LoVo (cell line): ENCODE measurements at regions not wholly inside any gene's neighbourhood (a gene's known extent, or its start where the extent isn't known, plus 50 kb on each side); places are given as distances from the start of the nearest gene placed in this dataset.

Source experiments
- DNase-seq: peaks from one replicate; pipeline ENCODE4 v3.0.0-alpha.2; 2016; ENCODE audit warnings: low spot score

DNA sequence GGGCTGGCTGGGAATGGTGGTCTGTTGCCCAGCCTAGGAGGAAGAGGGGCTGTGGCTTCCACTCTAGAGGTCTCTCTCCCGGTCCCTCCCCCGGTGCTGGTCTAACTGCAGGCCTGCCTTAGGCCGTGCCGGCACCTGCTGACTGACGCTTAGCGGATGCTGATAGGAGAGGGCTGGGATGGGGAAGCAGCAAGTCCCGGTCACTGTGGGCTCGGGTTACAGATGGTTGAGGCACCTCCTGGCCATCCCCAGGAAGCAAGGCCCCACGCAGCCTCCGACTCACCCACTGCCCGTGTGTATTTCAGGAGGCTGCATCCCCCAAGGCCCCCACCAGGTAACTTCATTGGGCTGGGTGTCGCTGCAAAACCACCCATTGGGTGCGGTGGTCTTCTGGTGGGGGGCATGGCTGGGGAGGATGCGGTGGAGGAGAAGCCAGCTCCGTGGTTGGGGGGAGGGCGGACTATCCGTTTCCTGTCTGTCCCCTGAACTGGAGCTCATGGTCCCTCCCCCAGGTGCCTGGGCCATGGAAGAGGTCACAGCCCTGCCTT, 278.9 kb downstream of the SEC14L1 start:
- no peak for DNase-seq

DNA sequence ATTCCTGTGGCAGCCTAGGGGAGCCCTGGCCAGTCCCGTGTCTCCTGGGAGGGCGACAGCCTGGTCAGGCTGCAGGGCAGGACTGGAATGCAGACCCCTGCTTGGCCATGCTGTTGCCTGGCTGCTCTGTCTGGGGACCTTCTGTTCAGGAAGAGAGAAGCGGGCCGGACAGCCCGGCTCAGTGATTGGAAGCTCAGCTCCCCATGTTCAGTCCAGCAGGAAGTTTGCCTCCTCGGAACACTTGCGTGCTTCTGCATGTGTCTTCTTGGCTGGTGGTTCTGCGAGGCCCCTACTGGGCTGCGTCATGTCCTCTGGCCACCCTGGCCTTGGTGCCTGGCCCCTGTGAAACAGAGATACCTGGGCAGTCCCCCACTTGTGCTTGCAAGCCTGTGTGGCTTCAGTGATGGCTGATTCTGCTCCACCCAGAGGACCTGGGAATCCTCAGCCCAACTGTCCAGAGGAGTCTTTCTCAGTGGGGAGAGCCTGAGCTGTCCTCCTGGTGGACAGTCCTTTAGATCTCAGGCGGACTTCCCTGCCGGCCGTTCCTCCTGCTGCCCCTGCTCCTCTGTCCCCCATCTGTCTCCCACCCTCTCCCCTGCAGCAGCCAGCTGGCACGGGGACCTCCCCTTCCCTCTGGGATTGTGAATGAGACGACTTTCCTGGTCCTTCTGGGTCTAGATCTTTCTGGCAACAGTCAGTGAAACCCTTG, 279.5 kb downstream of the SEC14L1 start:
- no peak for DNase-seq

DNA sequence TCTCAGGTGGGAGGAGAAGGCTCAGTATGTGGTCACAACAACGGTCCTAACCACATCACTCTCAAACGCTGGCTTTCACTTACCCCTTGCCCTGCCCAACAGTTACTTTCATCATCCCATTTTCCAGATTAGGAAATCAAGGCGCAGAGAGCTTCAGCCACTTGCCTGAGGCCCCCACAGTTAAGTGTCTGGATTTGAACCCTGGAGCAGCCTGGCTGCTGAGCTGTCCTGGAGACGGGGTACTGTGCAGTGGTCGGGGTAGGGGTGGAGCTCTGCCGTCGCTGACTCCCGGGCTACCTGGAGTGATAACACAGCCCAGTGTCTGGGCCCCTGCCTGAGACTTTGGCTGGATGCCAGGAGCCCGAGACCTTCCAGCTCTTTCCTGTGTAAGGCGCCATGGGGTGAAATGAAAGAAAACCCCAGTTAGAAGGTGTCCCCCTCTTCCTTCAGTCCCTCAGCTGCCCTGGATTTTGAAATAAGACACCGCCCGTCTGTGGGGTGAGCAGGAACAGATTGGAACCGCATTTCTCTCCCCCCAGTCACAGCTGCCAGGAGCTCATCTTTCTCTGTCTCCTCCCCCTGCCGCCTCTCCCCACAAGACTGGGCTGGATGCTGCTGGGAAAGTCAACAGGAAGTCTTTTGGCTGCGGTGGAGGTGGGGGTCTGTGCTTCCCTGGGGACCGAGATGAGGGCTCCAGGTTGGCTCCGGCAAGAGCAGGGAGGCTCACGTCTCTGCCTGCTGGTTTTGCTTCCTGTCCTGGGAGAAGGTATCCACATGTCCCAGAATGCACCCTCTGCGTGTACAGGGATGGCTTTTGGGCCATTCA, 280.2 kb downstream of the SEC14L1 start:
- no peak for DNase-seq

DNA sequence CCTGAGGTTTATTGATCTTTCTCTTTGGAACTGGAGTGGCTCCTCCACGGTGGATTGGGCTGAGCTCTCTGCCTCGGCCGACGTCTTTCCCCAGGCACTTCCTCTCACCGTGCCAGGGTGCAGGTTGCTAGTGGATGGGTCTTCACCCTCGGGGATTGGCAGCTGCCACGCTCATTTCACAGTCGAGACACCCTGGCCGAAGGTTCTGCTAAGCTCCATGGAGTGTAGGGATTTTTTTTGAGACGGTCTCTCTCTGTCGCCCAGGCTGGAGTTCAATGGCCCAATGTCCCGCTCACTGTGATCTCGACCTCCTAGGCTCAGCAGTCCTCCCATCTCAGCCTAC, 280.8 kb downstream of the SEC14L1 start:
- DNase-seq, result no peak

DNA sequence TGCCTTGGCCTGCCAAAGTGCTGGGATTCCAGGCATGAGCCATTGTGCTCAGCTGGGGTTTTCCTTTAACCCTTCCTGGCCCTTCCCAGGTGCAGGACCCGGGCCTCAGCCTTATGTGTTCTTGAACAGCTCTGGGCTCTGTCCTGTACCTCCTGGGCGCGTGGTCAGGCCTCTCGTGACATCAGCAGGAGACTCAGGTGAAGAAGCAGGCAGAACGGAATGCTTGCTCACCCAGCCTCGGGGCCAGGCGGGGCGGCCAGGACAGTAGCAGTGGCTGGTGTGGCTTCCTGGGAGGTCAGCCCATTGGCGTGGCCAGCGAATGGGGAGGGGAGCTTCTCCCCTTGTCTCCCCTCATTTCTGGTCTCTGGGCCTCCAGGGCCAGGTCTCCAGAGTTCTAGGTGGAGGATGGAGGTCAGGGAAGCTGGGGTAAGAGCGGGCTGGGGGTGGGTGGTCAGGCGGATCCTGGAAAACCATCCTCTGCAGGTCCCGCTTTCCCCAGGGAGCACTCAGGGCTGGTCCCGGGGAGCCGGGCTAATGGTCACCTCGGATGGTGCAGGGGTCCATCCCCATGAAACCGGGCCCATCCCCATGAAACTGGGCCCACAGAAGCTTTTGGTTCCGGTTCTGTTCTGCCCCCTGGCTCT, 281.5 kb downstream of the SEC14L1 start:
- DNase-seq, result no peak

DNA sequence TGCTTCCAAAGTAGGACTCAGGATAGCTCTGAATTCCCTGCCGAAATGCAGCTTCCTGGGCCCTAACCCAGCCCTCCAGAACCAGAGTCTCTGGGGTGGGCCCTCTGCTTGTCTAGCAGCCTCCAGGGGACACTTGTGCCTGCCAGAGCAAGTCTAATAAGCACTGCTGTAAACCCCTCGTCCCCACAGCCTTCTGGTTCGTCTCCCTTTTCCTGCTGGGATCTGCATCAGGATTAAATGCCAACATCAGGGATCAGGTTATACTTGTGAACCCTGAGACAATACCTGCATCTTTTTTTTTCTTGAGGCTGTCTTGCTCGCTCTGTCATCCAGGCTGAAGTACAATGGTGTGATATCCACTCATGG, 282.0 kb downstream of the SEC14L1 start:
- DNase-seq, result no peak

DNA sequence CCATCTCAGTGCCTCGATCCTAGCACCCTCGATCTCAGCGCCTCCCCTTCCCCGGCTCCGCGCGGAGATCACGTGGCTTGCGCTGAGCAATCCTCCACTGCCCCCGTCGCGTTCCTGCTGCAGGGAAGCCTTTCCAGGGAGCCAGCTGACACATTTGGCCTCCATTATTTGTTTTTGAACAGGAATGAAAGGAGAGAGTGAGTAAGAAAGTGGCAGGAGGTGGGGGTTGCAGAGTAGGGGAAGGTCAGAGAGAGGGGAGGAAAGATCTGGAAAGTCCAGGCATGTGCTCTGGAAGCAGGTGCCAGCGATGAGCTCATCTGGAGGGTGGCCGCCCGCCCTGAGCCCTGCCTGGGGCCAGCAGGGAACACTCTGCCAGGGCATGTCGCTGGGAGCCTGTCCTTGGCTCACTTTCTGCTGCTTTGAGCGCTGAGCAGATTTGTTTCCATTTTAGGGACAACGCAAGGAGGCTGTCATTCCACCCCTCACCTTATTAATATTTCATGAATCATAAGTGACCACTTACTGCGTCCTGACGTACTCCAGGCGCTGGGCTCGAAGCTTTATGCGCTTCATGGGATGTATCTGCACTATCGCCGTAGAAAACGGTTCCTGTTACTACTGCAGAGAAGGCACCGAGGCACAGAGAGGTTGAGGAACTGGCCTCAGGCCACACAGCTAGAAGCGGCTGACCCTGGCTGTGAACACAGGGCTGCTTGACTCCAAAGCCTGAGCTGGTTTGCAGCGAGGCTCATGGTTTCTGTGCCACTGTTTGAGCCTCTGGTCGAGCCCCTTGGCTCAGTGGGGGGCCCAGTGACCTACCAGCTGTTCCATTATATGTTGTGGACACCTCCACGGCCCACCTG, 283.1 kb downstream of the SEC14L1 start:
- DNase-seq, result no peak

DNA sequence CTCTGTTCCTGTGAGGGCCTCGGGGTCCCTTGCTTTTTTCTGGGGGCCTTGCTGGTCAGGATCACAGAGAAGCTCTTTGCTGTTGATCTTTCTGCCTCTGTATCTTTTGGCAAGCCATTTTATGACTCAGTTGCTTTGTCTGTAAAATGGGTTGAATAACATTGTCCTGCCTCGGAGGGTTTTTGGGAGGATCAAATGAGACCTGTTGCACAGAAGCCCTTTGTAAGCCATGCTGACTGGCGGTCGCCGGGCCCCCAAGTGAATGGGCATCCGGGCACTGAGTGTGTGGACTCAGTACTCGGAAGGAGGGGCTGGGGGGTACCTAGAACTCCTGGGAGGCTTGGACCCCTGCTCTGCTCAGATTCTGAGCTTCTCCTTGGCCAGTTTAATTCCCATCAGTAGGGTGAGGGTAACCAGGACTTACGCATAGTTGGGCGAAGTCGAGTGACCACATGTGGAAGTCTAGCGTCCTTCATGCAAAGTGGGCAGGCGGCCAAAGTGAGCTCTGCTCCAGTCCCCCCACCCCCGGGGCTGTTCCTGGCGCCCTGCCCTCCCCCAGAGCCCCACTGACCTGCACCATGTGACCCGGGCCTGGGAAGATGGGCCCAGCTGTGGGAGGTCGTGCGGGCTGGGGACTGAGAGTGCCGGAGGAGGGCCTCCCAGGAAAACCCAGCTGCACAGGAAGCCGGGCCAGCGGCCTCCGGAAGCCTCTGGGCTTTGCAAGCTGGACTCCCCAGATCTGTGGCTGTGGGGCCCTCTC, 284.0 kb downstream of the SEC14L1 start:
- no peak for DNase-seq

DNA sequence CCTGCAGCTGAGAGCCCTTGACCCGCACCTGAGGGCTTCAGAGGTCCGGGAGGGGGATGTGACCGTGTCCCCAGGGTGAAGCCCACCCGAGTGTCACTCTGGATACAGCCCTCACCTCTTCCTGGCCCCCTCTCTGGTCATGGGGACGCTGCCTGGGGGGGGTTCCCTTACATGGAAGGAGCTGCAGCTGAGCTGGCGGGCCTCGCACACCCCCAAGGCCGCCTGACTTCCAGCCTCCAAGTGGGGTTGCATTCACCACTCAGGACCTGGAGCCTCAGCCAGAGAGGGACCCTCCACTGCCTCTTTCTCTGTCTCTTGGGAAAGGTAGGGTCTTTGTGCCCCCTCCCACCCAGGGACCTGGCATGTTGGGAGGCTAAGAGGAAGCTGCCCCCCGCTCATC, 284.6 kb downstream of the SEC14L1 start:
- DNase-seq, result no peak

DNA sequence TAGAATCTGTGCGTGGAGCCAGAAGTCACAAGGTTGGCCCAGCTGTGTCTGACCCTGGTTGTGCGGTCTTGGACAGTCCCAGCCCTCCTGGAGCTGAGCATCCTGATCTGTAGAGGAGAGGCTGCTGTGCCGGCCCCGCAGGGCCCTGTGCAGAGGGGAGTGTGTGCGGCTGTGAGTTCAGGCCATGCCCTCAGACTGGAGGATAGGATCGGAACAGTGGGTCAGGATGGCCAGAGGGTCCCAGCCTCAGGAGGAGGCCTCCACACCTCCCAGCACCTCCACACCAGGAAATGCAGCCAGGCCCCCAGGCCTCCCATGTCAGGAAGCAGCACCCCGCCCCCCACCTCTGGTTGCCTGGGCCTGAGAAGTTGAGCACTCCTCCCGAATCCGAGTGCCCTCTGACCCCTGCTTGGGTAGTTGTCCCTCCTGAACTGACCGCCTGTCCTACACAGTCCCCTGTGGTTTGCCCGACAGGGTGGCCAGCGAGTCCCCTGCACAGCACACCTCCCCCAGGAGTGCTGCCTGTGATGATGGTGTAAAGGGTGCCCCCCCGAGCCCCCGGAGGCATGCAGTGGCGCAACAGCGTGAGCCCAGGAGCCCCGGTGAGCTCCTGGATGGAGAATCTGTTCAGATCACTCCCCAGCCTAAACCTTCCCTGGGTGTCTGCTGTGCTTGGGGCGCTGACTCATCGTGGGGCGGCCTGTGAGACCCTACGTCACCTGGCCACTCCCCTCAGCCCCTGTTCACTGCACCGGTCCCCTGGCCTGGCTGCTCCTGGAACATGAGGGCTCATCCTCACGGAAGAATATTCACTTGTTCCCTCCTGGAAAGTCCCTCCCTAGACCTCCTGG, 285.2 kb downstream of the SEC14L1 start:
- DNase-seq, result no peak

DNA sequence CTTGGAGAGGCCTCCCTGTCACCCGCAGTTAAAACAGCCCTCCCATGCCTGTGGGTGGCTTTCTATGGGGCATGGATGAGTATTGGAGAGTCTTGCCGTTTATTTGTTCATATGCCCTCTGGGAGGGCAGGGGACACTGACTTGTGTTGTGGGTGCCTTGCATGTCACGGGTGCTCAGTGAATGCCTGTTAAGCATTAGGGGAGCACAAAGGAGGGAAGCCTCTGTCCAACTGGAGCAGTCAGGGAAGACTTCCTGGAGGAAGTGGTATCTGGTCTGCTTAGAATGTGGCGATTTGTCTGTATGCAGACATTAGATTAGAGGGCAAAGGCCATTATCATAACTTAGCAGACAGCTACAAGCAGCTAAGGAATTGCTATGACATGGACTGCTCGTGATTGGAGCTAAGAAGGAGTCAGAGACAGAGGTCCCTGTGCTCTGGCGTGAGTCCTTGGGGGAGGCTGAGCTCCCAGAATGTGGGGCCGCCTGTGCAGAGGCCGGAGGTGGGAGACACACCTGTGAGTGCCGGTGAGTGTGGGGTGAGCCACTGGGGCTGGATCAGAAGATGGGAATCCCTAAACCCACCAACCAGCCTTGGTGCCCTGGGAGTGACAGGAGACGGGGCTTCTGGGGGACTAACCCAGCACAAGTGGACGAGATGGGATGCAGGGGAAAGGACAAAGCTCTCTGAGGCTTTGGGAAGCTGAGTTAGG, 286.1 kb downstream of the SEC14L1 start:
- no peak for DNase-seq

DNA sequence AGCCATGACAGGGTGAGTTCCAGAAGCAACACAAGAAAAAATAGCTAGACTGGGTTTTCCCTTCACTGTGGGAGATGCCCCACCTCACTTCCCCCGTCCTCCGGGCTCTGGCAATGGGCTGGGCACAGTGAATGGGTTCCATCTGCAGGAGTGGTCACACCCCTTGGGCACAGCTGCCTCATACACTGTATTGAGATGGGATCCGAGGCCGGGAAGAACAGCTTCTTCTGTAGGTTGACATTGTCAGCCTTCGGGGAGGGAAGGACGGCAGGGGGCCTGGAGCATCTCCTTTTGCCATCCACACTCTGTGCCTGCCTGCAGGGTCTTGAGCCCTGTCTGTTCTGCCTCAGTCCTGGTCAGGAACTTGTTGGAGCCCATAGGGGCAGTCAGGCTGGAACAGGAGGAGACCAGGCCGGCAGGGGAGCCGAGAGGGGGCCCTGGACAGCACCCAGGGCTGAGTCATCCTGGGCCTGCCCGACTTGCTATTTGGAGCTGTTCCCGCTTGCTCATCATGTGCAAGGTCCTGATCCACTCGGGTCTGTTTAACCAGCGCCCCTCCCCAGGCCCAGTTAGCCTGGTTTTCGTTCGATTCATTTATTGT, 286.7 kb downstream of the SEC14L1 start:
- DNase-seq, result no peak

DNA sequence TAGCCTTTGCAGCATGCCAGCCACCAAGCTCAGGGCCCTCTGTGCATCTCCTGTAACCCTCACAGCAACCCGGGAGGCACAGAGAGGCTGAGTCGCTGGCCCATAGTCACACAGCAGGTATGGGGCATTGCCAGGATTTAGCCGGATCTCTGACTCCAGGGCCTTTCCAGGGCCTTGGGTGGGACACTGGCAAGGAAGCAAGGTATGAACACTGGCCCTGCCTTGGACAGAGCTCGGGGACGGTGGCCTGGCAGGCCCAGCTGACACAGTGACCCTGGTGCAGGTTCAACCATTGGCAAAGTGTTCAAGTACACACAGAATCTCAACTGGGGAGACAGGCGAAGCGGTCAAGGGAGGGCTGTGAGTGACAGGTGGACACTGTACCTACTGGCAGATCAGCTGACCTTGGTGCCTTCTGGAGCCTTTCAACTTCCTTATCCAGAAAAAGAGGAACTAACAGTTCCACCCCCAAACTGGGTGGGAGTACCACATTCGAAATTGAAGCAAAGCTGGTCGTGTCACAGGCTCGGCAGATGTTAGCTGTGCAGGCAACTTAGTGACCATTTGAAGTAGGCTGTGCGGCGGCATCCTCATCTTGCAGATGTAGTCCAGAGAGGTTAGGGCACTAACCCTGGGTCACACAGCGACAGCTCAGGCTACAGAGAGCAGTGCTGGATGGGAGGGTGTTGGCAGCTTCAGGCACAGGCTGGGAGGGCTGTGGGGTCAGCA, 287.4 kb downstream of the SEC14L1 start:
- DNase-seq, result no peak

DNA sequence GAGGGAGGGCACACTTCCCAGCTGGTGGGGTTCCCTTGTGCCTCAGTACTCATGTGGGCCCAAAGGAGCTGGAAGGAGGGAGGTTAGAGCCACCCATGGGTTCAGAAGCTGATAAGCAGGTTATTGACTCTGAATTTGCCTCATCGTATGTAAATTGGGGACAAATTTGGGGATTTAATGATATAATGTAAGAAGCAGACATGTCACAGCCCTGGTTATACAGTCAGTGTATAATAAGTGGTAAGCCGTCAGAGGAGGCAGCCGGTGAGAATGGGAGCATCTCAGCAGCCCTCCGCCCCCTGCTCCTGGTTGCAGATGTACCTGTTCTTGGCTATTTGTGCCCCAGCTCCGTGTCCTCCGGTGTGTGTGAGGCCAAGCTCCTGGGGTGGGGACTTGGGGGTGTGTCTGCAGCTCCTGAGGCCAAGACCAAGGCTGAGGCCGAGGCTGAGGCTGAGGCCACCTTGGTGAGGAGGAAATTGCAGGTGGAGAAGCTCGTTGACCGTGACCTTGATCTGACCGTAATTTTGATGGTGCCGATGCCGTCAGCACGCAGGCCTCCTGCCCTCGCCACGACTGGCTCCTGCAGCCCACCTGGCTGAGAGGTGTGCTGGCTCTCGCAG, 288.1 kb downstream of the SEC14L1 start:
- DNase-seq, result no peak

DNA sequence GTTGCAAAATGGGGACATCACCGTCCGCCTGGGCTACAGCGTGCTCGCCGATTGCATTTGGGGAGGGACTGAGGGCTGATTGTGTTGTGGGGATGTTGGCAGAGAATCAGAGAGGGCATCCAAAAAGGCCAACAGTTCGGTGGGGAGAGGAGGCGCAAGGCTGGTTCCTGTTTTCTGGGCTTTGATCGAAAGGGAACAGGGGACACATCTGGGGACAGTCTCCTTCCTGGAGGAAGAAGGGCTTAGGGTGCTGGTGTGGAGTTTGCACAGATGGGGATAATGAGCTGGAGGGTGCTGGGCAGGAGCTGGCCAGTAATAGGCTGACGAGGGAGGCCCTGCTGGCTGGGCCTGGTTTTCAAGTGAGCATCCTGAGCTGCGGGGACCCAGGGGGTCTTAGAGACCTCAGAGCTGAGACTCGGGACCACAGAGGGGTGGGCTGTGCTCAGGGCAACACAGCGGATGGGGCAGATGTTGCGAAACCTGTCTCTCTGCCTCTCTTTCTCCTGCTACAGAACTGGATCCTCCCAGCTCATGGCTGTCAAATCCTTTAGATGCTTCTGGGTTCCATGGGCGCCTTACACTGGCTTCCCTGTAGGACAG, 288.7 kb downstream of the SEC14L1 start:
- no peak for DNase-seq

DNA sequence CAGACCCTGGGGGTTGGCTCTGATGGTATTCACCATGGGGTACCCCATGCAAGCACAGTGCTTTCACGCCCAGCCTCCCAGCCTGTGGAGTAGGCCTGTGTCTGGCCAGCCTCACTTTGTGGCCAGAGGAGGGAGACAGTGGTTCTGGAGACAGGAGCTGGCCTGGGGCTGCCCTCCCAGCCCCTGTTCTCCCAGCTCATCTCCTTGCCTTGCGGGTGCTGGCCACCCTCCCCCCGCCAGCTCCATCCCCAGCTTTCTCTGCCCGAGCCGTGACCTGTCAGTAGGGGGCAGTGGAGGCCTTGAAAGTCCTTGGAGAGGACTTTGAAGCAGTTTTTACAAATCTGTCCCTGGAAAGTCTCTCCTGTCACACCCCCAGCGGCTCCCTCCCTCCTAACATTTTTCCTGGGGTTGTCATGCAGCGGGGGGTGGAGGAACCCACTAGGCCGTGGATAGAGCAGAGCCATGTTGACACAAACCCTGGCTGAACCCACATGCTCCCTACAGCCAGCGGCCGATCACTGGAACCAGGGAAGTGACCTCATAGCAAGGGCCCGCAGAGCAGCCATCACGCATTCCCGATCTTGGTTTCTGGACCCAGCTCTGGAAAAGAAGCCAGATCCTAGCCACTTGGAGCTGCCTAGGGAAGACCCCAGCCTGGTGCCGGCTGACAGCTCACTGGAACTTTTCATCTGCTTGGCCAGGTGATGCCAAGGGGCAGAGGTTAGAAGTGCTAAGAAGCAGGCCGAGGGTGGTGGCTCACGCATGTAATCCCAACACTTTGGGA, 289.4 kb downstream of the SEC14L1 start:
- DNase-seq, result no peak
